Brain microvascular endothelial cell (primary cell): ENCODE measurements at regions not wholly inside any gene's neighbourhood (a gene's known extent, or its start where the extent isn't known, plus 50 kb on each side); places are given as distances from the start of the nearest gene placed in this dataset.

ENCODE experiments used
- DNase-seq: peaks from one replicate; pipeline ENCODE4 v3.0.0-alpha.2; 2020
- H3K27ac ChIP-seq: fragments of 250-450 bp; sonication (Bioruptor Pico); 2 replicates; pipeline ENCODE4 v1.5.1; 2020; ENCODE audit warnings: mild to moderate bottlenecking, moderate library complexity
- H3K27me3 ChIP-seq: fragments of 250-450 bp; sonication (Bioruptor Pico); replicated peaks from 2 replicates; pipeline ENCODE4 v1.5.1; 2020; ENCODE audit warnings: mild to moderate bottlenecking
- H3K36me3 ChIP-seq: fragments of 250-450 bp; sonication (Bioruptor Pico); replicated peaks from 2 replicates; pipeline ENCODE4 v1.5.1; 2020; ENCODE audit warnings: mild to moderate bottlenecking
- H3K4me3 ChIP-seq: 2 replicates; pipeline ENCODE4 v1.5.1; 2011; ENCODE audit warnings: low read depth, mild to moderate bottlenecking, control low read depth, low read length, moderate library complexity
- in situ Hi-C: cut with HindIII; loops from 2 replicates; pipeline ENCODE4 v1.10.0; 2017; ENCODE audit warnings: low sequenced_read_pairs, low pct_ligation_motif_present
- TF ChIP-seq, protein P1 (sequence below): IDR thresholded peaks from 2 replicates; pipeline ENCODE4 v1.5.1; 2011; ENCODE audit warnings: low read depth, mild to moderate bottlenecking, moderate library complexity, low read length, control low read depth, inconsistent platforms; ENCODE audit errors: missing control alignments

GRCh38 chr7:9645756-9646155 is 1212.3 kb downstream of the NXPH1 start:
- TF ChIP-seq, protein P1, sequence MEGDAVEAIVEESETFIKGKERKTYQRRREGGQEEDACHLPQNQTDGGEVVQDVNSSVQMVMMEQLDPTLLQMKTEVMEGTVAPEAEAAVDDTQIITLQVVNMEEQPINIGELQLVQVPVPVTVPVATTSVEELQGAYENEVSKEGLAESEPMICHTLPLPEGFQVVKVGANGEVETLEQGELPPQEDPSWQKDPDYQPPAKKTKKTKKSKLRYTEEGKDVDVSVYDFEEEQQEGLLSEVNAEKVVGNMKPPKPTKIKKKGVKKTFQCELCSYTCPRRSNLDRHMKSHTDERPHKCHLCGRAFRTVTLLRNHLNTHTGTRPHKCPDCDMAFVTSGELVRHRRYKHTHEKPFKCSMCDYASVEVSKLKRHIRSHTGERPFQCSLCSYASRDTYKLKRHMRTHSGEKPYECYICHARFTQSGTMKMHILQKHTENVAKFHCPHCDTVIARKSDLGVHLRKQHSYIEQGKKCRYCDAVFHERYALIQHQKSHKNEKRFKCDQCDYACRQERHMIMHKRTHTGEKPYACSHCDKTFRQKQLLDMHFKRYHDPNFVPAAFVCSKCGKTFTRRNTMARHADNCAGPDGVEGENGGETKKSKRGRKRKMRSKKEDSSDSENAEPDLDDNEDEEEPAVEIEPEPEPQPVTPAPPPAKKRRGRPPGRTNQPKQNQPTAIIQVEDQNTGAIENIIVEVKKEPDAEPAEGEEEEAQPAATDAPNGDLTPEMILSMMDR = no peak
- no peaks in the 10 kb centered on the region for H3K27me3 ChIP-seq
- no peak overlapping the region for H3K27ac ChIP-seq
- H3K4me3 ChIP-seq = no peak overlapping the region
- in situ Hi-C loops = no loop called here
- no peaks in the 10 kb centered on the region for H3K36me3 ChIP-seq
- DNase-seq = no peak

GRCh38 chr7:9657257-9657656 is 1223.8 kb downstream of the NXPH1 start:
- H3K4me3 ChIP-seq = no peak overlapping the region
- in situ Hi-C loops = no loop called here
- TF ChIP-seq, protein P1 = peak; percentile 34
- H3K36me3 ChIP-seq = no peaks in the 10 kb centered on the region
- H3K27me3 ChIP-seq = no peaks in the 10 kb centered on the region
- H3K27ac ChIP-seq = no peak overlapping the region
- no peak for DNase-seq

- Histone ChIP-seq H3K27ac (no peak overlapping the region), H3K4me3 (no peak overlapping the region), H3K36me3 (no peaks in the 10 kb centered on the region), H3K27me3 (no peaks in the 10 kb centered on the region)
- in situ Hi-C loops = no loop called here
- DNase-seq = no peak
- TF ChIP-seq, protein P1 = no peak
These were observed 1238.8 kb downstream of the NXPH1 start for GRCh38 chr7:9671979-9672917.

GRCh38 chr7:9680713-9681112 is 1247.3 kb downstream of the NXPH1 start:
- in situ Hi-C loops = no loop called here
- H3K36me3 ChIP-seq = no peaks in the 10 kb centered on the region
- no peak for DNase-seq
- H3K27me3 ChIP-seq = no peaks in the 10 kb centered on the region
- H3K27ac ChIP-seq = no peak overlapping the region
- H3K4me3 ChIP-seq = no peak overlapping the region
- TF ChIP-seq, protein P1 = no peak

- Histone ChIP-seq H3K27me3 (no peaks in the 10 kb centered on the region), H3K4me3 (no peak overlapping the region), H3K36me3 (no peaks in the 10 kb centered on the region), H3K27ac (no peak overlapping the region)
- in situ Hi-C loops = no loop called here
- no peak for DNase-seq
- TF ChIP-seq, protein P1 = no peak
These were observed 1247.9 kb downstream of the NXPH1 start for GRCh38 chr7:9681284-9681683.
